IMR-90 (cell line): ENCODE measurements at regions not wholly inside any gene's neighbourhood (a gene's known extent, or its start where the extent isn't known, plus 50 kb on each side); places are given as distances from the start of the nearest gene placed in this dataset.

Experiments
- CTCF ChIP-seq: conservative IDR thresholded peaks from 2 replicates; pipeline ENCODE4 v1.5.1; 2012; ENCODE audit warnings: mild to moderate bottlenecking, low read depth, low read length, improper control_type of control experiment
- MAFK ChIP-seq: IDR thresholded peaks from 2 replicates; pipeline ENCODE4 v1.6.1; 2012; ENCODE audit warnings: low read depth, low read length, improper control_type of control experiment
- MAZ ChIP-seq: IDR thresholded peaks from 2 replicates; pipeline ENCODE4 v1.6.1; 2012; ENCODE audit warnings: low read depth, mild to moderate bottlenecking, low read length, improper control_type of control experiment, moderate library complexity, borderline replicate concordance
- POLR2A ChIP-seq: IDR thresholded peaks from 2 replicates; pipeline ENCODE4 v1.6.1; 2012; ENCODE audit warnings: mild to moderate bottlenecking, low read depth, low read length
- RCOR1 ChIP-seq: IDR thresholded peaks from 2 replicates; pipeline ENCODE4 v1.6.1; 2012; ENCODE audit warnings: mild to moderate bottlenecking, low read length, improper control_type of control experiment; ENCODE audit not compliant: insufficient replicate concordance

GRCh38 chr1:208759255-208759654 lies 515.1 kb upstream of the PLXNA2 start:
- no peak for TF ChIP-seq CTCF
- no peak for TF ChIP-seq POLR2A
- no peak for TF ChIP-seq MAZ
- no peak for TF ChIP-seq MAFK
- TF ChIP-seq RCOR1 = no peak
